Effector memory CD8-positive, alpha-beta T cell (primary cell): ENCODE measurements at regions not wholly inside any gene's neighbourhood (a gene's known extent, or its start where the extent isn't known, plus 50 kb on each side); places are given as distances from the start of the nearest gene placed in this dataset.
"Not testable (repeated sequence)": the region's sequence is repeated elsewhere in the genome, so short reads cannot be mapped to it uniquely, and the experiment has no call there.

Source experiments
- ATAC-seq: fragments of 150-1000 bp; cut with Tn5 transposase; replicated peaks from 2 replicates; pipeline ENCODE4 v1.10.0; 2021; ENCODE audit warnings: mild to moderate bottlenecking, moderate library complexity
- DNase-seq, 3 experiments: peaks; one replicate each; pipeline ENCODE4 v3.0.0; 2021
- H3K27ac Mint-ChIP-seq, 2 donors: one replicate each; pipeline ENCODE4 v1.8.0; 2022; ENCODE audit warnings: mild to moderate bottlenecking in 2 of 2, mixed read lengths in 2 of 2, moderate library complexity in 2 of 2
- H3K27me3 Mint-ChIP-seq, 2 donors: one replicate each; pipeline ENCODE4 v1.8.0; 2022; ENCODE audit warnings: mixed read lengths in 2 of 2
- H3K36me3 Mint-ChIP-seq: one replicate; pipeline ENCODE4 v1.8.0; 2022; ENCODE audit warnings: mild to moderate bottlenecking, moderate library complexity, mixed read lengths; ENCODE audit not compliant: insufficient read depth
- H3K4me1 Mint-ChIP-seq, 2 donors: one replicate each; pipeline ENCODE4 v1.8.0; 2022; ENCODE audit warnings: low read depth in 2 of 2, mixed read lengths in 2 of 2
- H3K4me3 Mint-ChIP-seq, 2 donors: one replicate each; pipeline ENCODE4 v1.8.0; 2022; ENCODE audit warnings: mild to moderate bottlenecking in 2 of 2, mixed read lengths in 2 of 2, moderate library complexity in 2 of 2
- H3K9me3 Mint-ChIP-seq, 2 donors: one replicate each; pipeline ENCODE4 v1.8.0; 2022; ENCODE audit warnings: mixed read lengths in 2 of 2

- Mint-ChIP-seq H3K4me1 (no peaks in the 10 kb centered on the region), H3K27me3 (peaks cover 41 to 43% of the 10 kb centered on the region in 2 donors), H3K36me3 (no peaks in the 10 kb centered on the region), H3K4me3 (no peak overlapping the region), H3K27ac (no peak overlapping the region), H3K9me3 (peaks cover 2 to 8% of the 10 kb centered on the region in 2 donors)
- ATAC-seq (no peak), DNase-seq (no peak)
These were observed 143.3 kb upstream of the THY1 start for GRCh38 chr11:119566319-119566718.

GRCh38 chr11:119565693-119566092 is 142.7 kb upstream of the THY1 start:
- peaks cover 42 to 50% of the 10 kb centered on the region in 2 donors for H3K27me3 Mint-ChIP-seq
- not testable (repeated sequence) for H3K36me3 Mint-ChIP-seq, H3K9me3 Mint-ChIP-seq

GRCh38 chr11:119560961-119561360 is 138.0 kb upstream of the THY1 start:
- ATAC-seq (no peak), DNase-seq (no peak)
- Mint-ChIP-seq H3K9me3 (peaks cover 7 to 8% of the 10 kb centered on the region in 2 donors), H3K27ac (no peak overlapping the region), H3K27me3 (peaks cover 62 to 88% of the 10 kb centered on the region in 2 donors), H3K4me3 (no peak overlapping the region), H3K4me1 (no peaks in the 10 kb centered on the region), H3K36me3 (no peaks in the 10 kb centered on the region)

More at GRCh38 chr11:119565693-119566092, 142.7 kb upstream of the THY1 start:
- DNase-seq, ATAC-seq, H3K4me1 Mint-ChIP-seq, H3K4me3 Mint-ChIP-seq, H3K27ac Mint-ChIP-seq: not testable (repeated sequence)

GRCh38 chr11:119560291-119560690 is 137.3 kb upstream of the THY1 start:
- H3K27me3 Mint-ChIP-seq, result peaks cover 62 to 94% of the 10 kb centered on the region in 2 donors

GRCh38 chr11:119552106-119552485 is 129.1 kb upstream of the THY1 start:
- DNase-seq (no peak), ATAC-seq (no peak)
- Mint-ChIP-seq H3K4me1 (no peaks in the 10 kb centered on the region), H3K27ac (no peak overlapping the region), H3K27me3 (peaks cover 15 to 25% of the 10 kb centered on the region in 2 donors), H3K36me3 (no peaks in the 10 kb centered on the region), H3K9me3 (peaks cover 0 to 5% of the 10 kb centered on the region in 2 donors), H3K4me3 (no peak overlapping the region)

More at GRCh38 chr11:119560291-119560690, 137.3 kb upstream of the THY1 start:
- H3K27ac Mint-ChIP-seq, result no peak overlapping the region
- peaks cover 5 to 8% of the 10 kb centered on the region in 2 donors for H3K9me3 Mint-ChIP-seq
- H3K4me1 Mint-ChIP-seq, result no peaks in the 10 kb centered on the region
- DNase-seq, result no peak
- no peaks in the 10 kb centered on the region for H3K36me3 Mint-ChIP-seq
- ATAC-seq, result no peak
- H3K4me3 Mint-ChIP-seq, result no peak overlapping the region

GRCh38 chr11:119551420-119552105 is 128.6 kb upstream of the THY1 start:
- H3K36me3 Mint-ChIP-seq, result no peaks in the 10 kb centered on the region
- H3K27ac Mint-ChIP-seq, result no peak overlapping the region
- H3K9me3 Mint-ChIP-seq, result peaks cover 0 to 5% of the 10 kb centered on the region in 2 donors
- peaks cover 14 to 19% of the 10 kb centered on the region in 2 donors for H3K27me3 Mint-ChIP-seq
- ATAC-seq (no peak), DNase-seq (no peak)
- H3K4me3 Mint-ChIP-seq, result no peak overlapping the region
- no peaks in the 10 kb centered on the region for H3K4me1 Mint-ChIP-seq

- H3K4me3 Mint-ChIP-seq, result no peak overlapping the region
- H3K36me3 Mint-ChIP-seq, result no peaks in the 10 kb centered on the region
- no peaks in the 10 kb centered on the region for H3K4me1 Mint-ChIP-seq
- H3K27me3 Mint-ChIP-seq, result peaks cover 4 to 6% of the 10 kb centered on the region in 2 donors
- ATAC-seq (no peak), DNase-seq (no peak)
- no peak overlapping the region for H3K27ac Mint-ChIP-seq
- no peaks in the 10 kb centered on the region for H3K9me3 Mint-ChIP-seq
These were observed 127.2 kb upstream of the THY1 start for GRCh38 chr11:119550053-119550752.

GRCh38 chr11:119547511-119547910 is 124.5 kb upstream of the THY1 start:
- H3K9me3 Mint-ChIP-seq, result no peaks in the 10 kb centered on the region
- no peaks in the 10 kb centered on the region for H3K27me3 Mint-ChIP-seq
- no peak overlapping the region for H3K4me3 Mint-ChIP-seq
- ATAC-seq (no peak), DNase-seq (no peak)
- no peaks in the 10 kb centered on the region for H3K36me3 Mint-ChIP-seq
- H3K27ac Mint-ChIP-seq, result no peak overlapping the region
- H3K4me1 Mint-ChIP-seq, result no peaks in the 10 kb centered on the region

GRCh38 chr11:119545978-119546915 is 123.3 kb upstream of the THY1 start:
- ATAC-seq (no peak), DNase-seq (no peak)
- H3K36me3 Mint-ChIP-seq, result no peaks in the 10 kb centered on the region
- H3K4me3 Mint-ChIP-seq, result no peak overlapping the region
- no peak overlapping the region for H3K27ac Mint-ChIP-seq
- no peaks in the 10 kb centered on the region for H3K9me3 Mint-ChIP-seq
- no peaks in the 10 kb centered on the region for H3K4me1 Mint-ChIP-seq
- peaks cover 5 to 10% of the 10 kb centered on the region in 2 donors for H3K27me3 Mint-ChIP-seq

- DNase-seq, result no peak
- ATAC-seq, result no peak
- H3K27me3 Mint-ChIP-seq, result peaks cover 28 to 66% of the 10 kb centered on the region in 2 donors
- no peaks in the 10 kb centered on the region for H3K4me1 Mint-ChIP-seq
- H3K9me3 Mint-ChIP-seq, result no peaks in the 10 kb centered on the region
- H3K36me3 Mint-ChIP-seq, result no peaks in the 10 kb centered on the region
- H3K27ac Mint-ChIP-seq, result peak overlapping the region in 1 of 2 donors; percentile 29
- H3K4me3 Mint-ChIP-seq, result no peak overlapping the region
These were observed 117.6 kb upstream of the THY1 start for GRCh38 chr11:119540370-119541125.

GRCh38 chr11:119539583-119539982 is 116.6 kb upstream of the THY1 start:
- H3K4me1 Mint-ChIP-seq, result no peaks in the 10 kb centered on the region
- H3K4me3 Mint-ChIP-seq, result no peak overlapping the region
- peaks cover 29 to 75% of the 10 kb centered on the region in 2 donors for H3K27me3 Mint-ChIP-seq
- H3K9me3 Mint-ChIP-seq, result no peaks in the 10 kb centered on the region
- ATAC-seq (no peak), DNase-seq (no peak)
- H3K27ac Mint-ChIP-seq, result peak overlapping the region in 1 of 2 donors; percentile 4
- H3K36me3 Mint-ChIP-seq, result no peaks in the 10 kb centered on the region

- H3K27ac Mint-ChIP-seq, result no peak overlapping the region
- ATAC-seq (no peak), DNase-seq (no peak)
- no peak overlapping the region for H3K4me3 Mint-ChIP-seq
- H3K36me3 Mint-ChIP-seq, result no peaks in the 10 kb centered on the region
- H3K27me3 Mint-ChIP-seq, result peaks cover 37 to 84% of the 10 kb centered on the region in 2 donors
- H3K9me3 Mint-ChIP-seq, result no peaks in the 10 kb centered on the region
- H3K4me1 Mint-ChIP-seq, result peaks cover 3 to 4% of the 10 kb centered on the region in 2 donors
These were observed 115.8 kb upstream of the THY1 start for GRCh38 chr11:119538753-119539152.
